C1 segment of cervical spinal cord (tissue), 14 donors: ENCODE measurements at regions not wholly inside any gene's neighbourhood (a gene's known extent, or its start where the extent isn't known, plus 50 kb on each side); places are given as distances from the start of the nearest gene placed in this dataset.

Experiments
- DNase-seq, 14 donors: peaks; one replicate each; lab custom pipeline; 2025; lab: John Stamatoyannopoulos, UW

- no peak for DNase-seq
These were observed 61.5 kb upstream of the CPEB4 start for GRCh38 chr5:173826428-173827350.

GRCh38 chr5:173828952-173829351 is 59.2 kb upstream of the CPEB4 start:
- DNase-seq, result no peak

- peak in 1 of 14 donors; percentile 48 for DNase-seq
These were observed 58.3 kb upstream of the CPEB4 start for GRCh38 chr5:173829826-173830225.

GRCh38 chr5:173830421-173830820 is 57.7 kb upstream of the CPEB4 start:
- no peak for DNase-seq

- DNase-seq, result no peak
These were observed 56.8 kb upstream of the CPEB4 start for GRCh38 chr5:173831196-173831914.

- no peak for DNase-seq
These were observed 55.8 kb upstream of the CPEB4 start for GRCh38 chr5:173832386-173832785.

- DNase-seq, result no peak
These were observed 54.8 kb upstream of the CPEB4 start for GRCh38 chr5:173833196-173833985.

- no peak for DNase-seq
These were observed 53.9 kb upstream of the CPEB4 start for GRCh38 chr5:173834071-173834771.

GRCh38 chr5:173835131-173835530 is 53.0 kb upstream of the CPEB4 start:
- peak in 1 of 14 donors; percentile 15 for DNase-seq

- DNase-seq, result no peak
These were observed 52.5 kb upstream of the CPEB4 start for GRCh38 chr5:173835661-173836060.

- no peak for DNase-seq
These were observed 50.5 kb upstream of the CPEB4 start for GRCh38 chr5:173837654-173838053.
